Progenitor cell of endocrine pancreas (in vitro differentiated cells): ENCODE measurements at regions not wholly inside any gene's neighbourhood (a gene's known extent, or its start where the extent isn't known, plus 50 kb on each side); places are given as distances from the start of the nearest gene placed in this dataset.

Source experiments
- DNase-seq: peaks from one replicate; pipeline ENCODE4 v3.0.0; 2021; ENCODE audit warnings: low spot score; ENCODE audit not compliant: unreplicated experiment
- H3K27ac Mint-ChIP-seq: 2 replicates; pipeline ENCODE4 v1.8.0; 2021; ENCODE audit warnings: mild to moderate bottlenecking, moderate library complexity, mixed read lengths
- H3K27me3 Mint-ChIP-seq: 2 replicates; pipeline ENCODE4 v1.8.0; 2021; ENCODE audit warnings: mixed read lengths
- H3K36me3 Mint-ChIP-seq: 2 replicates; pipeline ENCODE4 v1.8.0; 2022; ENCODE audit warnings: mixed read lengths; ENCODE audit not compliant: insufficient read depth
- H3K4me1 Mint-ChIP-seq: 2 replicates; pipeline ENCODE4 v1.8.0; 2021; ENCODE audit warnings: low read depth, mixed read lengths
- H3K4me3 Mint-ChIP-seq: 2 replicates; pipeline ENCODE4 v1.8.0; 2021; ENCODE audit warnings: low read depth, mild to moderate bottlenecking, moderate library complexity, mixed read lengths
- H3K9me3 Mint-ChIP-seq: 2 replicates; pipeline ENCODE4 v1.8.0; 2021; ENCODE audit warnings: low read depth, mixed read lengths
- TF ChIP-seq, protein P1 (sequence below): fragments of 200-600 bp; sonication (generic); IDR thresholded peaks from one replicate; pipeline ENCODE4 v1.5.0; 2021; ENCODE audit warnings: antibody characterized with exemption, mild to moderate bottlenecking; ENCODE audit not compliant: unreplicated experiment

DNA sequence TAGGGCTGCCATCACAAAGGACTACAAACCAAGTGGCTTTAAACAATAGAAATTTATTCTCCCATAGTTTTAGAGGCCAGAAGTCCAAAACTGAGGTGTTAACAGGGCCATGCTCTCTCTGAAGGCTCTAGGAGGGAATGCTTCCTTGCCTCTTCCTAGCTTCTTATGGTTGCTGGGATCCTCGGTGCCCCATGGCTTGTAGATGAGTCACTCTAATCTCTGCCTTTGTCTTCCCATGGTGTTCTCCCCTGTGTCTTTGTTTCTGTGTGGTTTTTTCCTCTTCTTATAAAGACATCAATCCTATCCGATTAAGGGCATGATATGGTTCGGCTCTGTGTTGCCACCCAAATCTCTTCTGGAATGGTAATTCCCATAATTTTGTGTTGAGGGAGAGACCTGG lies 178.8 kb upstream of the NREP start:
- Mint-ChIP-seq H3K4me1 (no peaks in the 10 kb centered on the region), H3K27ac (no peak overlapping the region), H3K36me3 (no peaks in the 10 kb centered on the region), H3K4me3 (no peak overlapping the region), H3K9me3 (no peaks in the 10 kb centered on the region), H3K27me3 (peaks cover 8% of the 10 kb centered on the region)
- no peak for DNase-seq
- TF ChIP-seq, protein P1, sequence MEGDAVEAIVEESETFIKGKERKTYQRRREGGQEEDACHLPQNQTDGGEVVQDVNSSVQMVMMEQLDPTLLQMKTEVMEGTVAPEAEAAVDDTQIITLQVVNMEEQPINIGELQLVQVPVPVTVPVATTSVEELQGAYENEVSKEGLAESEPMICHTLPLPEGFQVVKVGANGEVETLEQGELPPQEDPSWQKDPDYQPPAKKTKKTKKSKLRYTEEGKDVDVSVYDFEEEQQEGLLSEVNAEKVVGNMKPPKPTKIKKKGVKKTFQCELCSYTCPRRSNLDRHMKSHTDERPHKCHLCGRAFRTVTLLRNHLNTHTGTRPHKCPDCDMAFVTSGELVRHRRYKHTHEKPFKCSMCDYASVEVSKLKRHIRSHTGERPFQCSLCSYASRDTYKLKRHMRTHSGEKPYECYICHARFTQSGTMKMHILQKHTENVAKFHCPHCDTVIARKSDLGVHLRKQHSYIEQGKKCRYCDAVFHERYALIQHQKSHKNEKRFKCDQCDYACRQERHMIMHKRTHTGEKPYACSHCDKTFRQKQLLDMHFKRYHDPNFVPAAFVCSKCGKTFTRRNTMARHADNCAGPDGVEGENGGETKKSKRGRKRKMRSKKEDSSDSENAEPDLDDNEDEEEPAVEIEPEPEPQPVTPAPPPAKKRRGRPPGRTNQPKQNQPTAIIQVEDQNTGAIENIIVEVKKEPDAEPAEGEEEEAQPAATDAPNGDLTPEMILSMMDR, result no peak

- Mint-ChIP-seq H3K9me3 (no peaks in the 10 kb centered on the region), H3K4me1 (no peaks in the 10 kb centered on the region), H3K4me3 (no peak overlapping the region), H3K27ac (no peak overlapping the region), H3K27me3 (peaks cover 8% of the 10 kb centered on the region), H3K36me3 (no peaks in the 10 kb centered on the region)
- no peak for DNase-seq
- TF ChIP-seq, protein P1, result no peak
Measured at GRCh38 chr5:111935009-111935408, 178.0 kb upstream of the NREP start.

DNA sequence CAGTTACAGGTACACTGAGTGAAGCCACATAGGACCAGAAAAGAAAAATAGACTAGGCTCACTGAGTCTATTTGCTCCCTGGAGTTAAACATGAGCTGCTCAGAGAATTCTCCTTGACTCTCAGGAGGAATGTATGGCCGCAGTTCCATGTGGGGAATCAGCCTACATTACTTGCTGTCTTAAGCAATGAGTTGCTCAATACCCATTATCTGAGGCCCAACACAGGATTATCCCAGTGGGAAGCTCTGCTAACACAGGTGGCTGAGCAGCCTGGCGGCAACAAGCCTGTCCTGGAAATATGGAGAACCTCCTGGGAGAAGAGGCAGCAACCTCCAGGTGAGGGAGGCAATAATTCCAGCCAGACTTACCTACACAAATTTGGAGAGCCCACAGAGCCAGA lies 177.5 kb upstream of the NREP start:
- Mint-ChIP-seq H3K4me1 (no peaks in the 10 kb centered on the region), H3K27me3 (peaks cover 8% of the 10 kb centered on the region), H3K9me3 (no peaks in the 10 kb centered on the region), H3K27ac (no peak overlapping the region), H3K36me3 (no peaks in the 10 kb centered on the region), H3K4me3 (no peak overlapping the region)
- DNase-seq, result no peak
- TF ChIP-seq, protein P1, result no peak

DNA sequence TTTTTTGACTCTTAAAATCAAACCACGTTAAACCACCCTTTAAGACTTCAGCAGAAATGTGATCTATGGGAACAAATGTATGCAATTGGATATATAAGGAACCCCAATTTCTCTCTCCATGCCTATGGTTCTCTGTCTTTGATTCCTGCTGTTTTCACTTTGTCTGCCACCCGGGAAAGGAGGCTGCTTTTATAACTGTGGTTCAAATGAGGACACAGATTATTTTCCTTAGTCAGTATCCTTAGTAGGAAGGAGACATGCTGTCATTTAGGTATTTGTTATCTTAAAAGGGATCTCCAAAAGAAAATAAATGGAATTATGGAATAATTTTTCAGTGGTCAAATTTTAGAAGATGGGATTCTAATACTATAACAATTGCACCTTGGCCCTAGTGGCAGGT lies 176.1 kb upstream of the NREP start:
- H3K36me3 Mint-ChIP-seq, result no peaks in the 10 kb centered on the region
- H3K4me1 Mint-ChIP-seq, result no peaks in the 10 kb centered on the region
- no peak overlapping the region for H3K27ac Mint-ChIP-seq
- peaks cover 5% of the 10 kb centered on the region for H3K27me3 Mint-ChIP-seq
- no peaks in the 10 kb centered on the region for H3K9me3 Mint-ChIP-seq
- DNase-seq, result no peak
- TF ChIP-seq, protein P1, result no peak
- no peak overlapping the region for H3K4me3 Mint-ChIP-seq

DNA sequence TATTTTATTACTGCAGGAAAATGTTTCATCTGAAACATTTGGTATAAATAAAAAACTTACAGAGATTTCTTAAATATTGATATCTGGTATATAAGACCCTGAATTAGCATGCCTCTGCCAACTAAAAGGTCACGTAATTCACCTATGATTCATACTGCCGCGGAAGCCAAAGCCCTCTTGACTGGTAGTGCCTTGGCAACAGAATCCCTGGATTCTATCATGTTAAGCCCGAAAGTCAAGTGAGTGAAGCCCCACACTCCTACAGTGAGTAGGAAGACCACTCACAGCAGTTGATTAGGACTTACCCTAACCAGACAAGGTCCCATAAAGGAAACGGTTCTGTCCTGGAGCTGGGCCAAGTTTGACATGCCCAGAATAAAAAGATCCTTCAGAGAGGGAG lies 175.6 kb upstream of the NREP start:
- no peaks in the 10 kb centered on the region for H3K4me1 Mint-ChIP-seq
- peaks cover under 1% of the 10 kb centered on the region for H3K27me3 Mint-ChIP-seq
- no peaks in the 10 kb centered on the region for H3K9me3 Mint-ChIP-seq
- H3K36me3 Mint-ChIP-seq, result no peaks in the 10 kb centered on the region
- TF ChIP-seq, protein P1, result no peak
- no peak for DNase-seq
- no peak overlapping the region for H3K27ac Mint-ChIP-seq
- no peak overlapping the region for H3K4me3 Mint-ChIP-seq
